ENCODE measurements at regions not wholly inside any gene's neighbourhood (a gene's known extent, or its start where the extent isn't known, plus 50 kb on each side); places are given as distances from the start of the nearest gene placed in this dataset.
"Not testable (repeated sequence)": the region's sequence is repeated elsewhere in the genome, so short reads cannot be mapped to it uniquely, and the experiment has no call there.

DNA sequence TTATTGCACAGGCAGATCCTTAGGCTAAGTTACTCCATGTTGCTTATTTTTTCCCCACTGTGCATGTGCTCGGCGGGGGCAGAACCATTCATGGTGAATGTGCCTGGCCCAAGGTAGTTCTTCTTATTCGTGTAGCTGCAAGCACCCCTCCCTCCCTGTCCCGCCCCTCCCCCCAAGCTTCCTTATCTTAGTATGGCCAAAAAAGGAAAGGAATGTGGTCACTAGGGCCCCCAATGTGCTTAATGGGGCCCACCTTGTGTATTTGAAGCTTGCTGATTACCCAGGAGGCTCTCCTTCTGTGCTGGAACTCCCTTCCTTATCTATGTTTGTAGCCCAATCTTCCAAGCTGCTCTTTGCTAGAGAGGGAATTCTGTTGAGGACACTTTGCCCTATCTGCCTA is 1259.7 kb upstream of the RAG2 start:
- no peak for DNase-seq

DNA sequence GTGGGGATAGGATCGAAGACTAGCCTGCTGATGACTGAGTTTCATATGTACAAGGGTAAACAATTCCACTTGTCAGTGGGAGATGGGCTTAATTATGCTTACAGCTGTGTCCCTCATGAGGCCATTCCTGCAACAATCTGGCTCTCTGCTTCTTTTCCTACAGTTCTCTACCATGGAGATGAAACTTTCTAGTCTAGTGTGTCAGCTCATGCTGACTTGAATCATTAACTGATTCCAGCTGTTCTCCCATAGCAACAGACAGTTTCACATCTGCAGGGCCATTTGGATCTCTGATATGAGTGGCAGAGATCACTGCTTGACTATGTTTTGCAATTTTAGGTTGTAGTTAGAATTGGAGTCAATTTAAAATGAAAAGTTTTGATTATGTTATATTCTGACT is 1251.7 kb upstream of the RAG2 start:
- peak; percentile 83 for DNase-seq

- no peak for DNase-seq
Measured at GRCh38 chr11:37843603-37844002, 1245.6 kb upstream of the RAG2 start.

DNA sequence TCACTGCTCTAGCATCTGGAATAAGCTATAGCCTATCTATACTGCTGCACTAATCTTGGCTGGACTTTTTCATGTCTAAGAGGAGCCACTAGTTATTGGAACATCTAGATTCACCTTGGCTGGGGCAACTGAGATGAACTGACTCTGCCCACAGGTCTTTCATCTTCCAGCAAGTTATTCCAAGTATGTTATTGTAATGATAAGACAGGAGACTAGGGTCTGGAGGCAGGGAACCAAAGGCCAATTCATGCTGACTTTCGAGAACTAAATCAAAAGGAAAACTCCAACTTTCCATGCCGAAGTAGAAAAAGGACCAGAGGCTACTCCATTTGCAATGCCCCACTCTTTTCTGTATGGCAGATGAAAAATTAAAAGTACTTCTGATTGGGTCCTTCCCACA is 1243.0 kb upstream of the RAG2 start:
- no peak for DNase-seq

DNA sequence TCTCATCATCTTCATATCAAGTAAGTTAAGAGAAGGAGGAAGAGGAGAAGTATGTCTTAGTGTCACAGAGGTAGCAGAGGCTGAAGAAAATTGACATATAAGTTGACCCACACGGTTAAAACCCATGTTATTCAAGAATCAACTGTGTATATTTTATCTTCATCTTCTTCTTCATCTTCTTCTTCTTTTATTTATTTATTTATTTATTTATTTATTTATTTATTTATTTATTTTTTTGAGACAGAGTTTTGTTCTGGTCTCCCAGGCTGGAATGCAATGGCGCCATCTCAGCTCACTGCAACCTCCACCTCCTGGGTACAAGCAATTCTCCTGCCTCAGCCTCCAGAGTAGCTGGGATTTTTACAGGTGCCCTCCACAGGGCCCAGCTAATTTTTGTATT is 1242.3 kb upstream of the RAG2 start:
- DNase-seq: not testable (repeated sequence)

- DNase-seq: no peak
Measured at GRCh38 chr11:37830529-37830928, 1232.5 kb upstream of the RAG2 start.

GRCh38 chr11:37817727-37818270 is 1219.8 kb upstream of the RAG2 start:
- DNase-seq: no peak

- peak; percentile 50 for DNase-seq
Measured at GRCh38 chr11:37812281-37812880, 1214.3 kb upstream of the RAG2 start.

DNA sequence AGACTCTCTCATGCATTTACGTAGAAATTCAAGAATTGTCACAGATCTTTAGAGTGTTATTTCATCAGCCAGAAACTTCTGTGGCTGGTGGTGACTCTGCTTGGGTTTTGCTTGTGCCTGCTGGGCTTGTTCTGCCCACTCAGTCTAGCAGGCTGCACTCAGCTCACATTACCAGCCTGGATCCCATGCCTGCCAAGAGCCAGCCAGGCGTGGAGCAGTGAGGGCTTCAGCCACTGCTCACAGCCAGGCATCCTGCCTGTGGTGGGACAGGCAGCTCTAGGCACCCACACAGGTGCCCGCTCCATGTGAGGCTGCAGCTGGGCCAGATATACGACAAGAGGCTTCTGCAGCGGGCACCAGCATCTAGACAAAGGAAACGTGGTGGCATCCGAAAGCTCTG is 1213.3 kb upstream of the RAG2 start:
- no peak for DNase-seq

DNA sequence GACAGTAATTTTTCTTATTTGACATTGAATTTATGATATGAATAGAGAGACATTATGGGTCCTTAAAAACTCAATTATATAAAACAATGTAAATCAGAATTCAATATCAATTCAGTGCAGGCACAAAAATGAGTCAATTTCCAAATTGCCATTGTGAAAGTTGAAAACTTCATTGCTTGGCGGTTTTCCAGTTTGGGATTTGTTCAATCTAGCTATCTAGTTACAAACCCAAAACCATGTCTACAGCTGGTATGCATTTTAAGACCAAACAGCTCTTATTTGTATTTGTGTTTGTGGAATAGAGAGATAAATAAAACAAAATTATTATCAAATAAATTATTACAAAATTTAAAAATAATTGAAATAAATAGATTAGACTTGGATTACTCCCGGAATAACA is 1206.6 kb upstream of the RAG2 start:
- no peak for DNase-seq

DNA sequence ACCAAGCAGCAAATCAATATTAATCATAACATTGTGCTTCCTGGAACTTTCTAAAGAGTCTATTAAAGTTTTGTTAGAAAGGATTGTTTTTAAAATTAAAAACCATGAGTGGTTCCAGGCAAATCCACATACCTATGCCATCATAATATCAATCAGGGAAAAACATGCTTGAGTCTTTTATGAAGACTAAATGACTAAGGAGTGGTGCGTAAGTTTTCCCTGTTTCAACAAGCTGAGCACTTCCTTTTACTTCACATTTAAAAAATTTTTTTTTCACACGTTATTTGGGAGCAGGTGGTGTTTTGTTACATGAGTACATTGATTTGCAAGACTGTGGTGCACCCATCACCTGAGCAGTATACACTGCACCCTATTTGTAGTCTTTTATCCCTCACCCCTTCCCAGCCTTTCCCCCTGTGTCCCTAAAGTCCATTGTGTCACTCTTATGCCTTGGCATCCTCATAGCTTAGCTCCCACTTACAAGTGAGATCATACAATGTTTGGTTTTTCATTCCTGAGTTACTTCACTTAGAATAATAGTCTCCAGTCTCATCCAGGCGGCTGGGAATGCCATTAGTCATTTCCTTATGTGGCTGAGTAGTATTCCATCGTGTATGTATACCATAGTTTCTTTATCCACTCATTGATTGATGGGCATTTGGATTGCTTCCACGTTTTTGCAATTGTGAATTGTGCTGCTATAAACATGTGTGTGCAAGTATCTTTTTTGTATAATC is 1190.3 kb upstream of the RAG2 start:
- DNase-seq: no peak

- DNase-seq: no peak
Measured at GRCh38 chr11:37786214-37786755, 1188.2 kb upstream of the RAG2 start.

DNA sequence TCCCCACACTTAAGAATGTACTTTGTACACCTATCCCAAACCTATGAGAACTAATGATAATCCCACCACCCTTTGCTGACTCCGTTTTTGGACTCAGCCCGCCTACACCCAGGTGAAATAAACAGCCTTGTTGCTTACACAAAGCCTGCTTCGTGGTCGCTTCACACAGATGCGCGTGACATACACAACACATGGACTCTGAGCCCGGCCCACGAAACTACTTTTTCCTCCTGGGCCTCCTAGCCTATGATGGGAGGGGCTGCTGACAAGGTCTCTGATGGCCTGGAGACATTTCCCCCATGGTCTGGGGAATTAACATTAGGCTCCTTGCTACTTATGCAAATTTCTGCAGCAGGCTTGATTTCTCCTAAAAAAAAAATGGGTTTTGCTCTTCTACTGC is 1176.4 kb upstream of the RAG2 start:
- DNase-seq: no peak

- no peak for DNase-seq
Measured at GRCh38 chr11:37770145-37770544, 1172.1 kb upstream of the RAG2 start.

GRCh38 chr11:37762079-37762478 is 1164.0 kb upstream of the RAG2 start:
- no peak for DNase-seq

DNA sequence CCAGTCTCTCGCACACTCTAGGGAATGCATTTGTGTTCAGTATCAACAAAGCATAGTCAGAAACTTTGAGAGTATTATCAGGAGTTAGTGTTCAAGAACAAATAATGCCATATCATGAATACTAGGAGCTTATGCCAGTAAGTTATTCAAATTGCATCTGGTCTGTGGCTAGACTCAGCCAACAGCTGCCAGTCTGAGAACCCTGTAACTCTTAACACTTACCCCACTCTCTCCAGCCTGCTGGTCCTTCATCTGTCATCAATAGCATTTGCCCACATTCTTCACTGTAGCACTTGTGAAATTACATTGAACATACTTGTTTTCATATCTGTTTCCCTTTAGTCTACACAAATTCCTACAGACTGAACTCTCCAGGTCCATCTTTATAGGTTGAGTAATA is 1157.5 kb upstream of the RAG2 start:
- no peak for DNase-seq

DNA sequence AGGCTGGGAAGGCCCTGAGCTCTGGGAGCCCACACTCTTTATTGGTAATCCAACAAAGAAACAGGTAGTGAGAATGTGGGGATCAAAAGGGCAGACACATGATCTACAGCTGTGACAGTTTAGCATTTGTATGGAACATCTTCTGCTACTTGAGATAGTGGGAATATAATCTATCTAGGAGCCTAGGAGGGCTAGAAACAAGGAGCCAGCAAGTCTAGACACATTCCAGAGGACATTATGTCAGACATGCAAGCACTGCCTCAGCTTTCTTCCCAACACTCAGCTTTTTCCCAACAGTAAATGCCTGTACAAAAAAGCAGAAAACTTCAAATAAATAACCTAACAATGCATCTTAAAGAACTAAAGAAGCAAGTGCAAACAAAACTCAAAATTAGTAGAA is 1150.6 kb upstream of the RAG2 start:
- no peak for DNase-seq

DNA sequence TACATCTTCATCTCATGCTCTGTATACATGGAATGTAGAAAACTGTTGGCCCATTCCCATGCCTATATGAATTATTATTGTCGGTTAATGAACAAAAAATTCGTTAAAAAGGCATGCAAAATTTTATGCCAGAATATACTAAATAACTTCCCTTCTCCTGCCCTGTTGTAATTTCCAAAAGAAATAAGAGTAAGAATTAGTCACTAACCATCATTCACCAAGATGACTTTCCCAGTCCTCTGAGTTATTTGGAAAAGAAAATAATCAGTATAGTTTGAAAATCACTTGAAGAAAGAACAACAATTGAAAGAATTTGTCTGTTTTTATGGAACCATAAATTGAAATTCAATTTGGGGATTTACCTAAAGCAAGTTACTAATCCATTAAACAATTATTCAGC is 1149.1 kb upstream of the RAG2 start:
- no peak for DNase-seq

DNA sequence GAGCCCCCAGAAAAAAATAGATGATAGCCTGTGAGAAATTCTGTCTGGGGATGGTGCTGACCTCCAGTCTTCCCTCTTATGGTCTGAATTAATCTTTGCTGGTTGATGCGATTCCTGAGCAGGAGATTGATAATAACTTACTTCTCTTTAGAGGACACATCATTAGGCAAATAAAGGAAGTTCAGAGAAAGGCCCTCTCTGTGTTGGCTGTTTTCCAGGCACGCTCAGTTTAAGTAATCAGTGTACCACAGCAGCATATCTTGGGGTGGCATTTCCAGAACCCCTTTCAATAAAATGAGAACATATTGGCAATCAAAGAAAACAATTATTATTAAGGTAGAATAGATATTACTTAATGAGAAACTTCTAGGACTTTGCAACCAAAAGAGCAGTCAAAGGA is 1129.3 kb upstream of the RAG2 start:
- DNase-seq: peak; percentile 4

DNA sequence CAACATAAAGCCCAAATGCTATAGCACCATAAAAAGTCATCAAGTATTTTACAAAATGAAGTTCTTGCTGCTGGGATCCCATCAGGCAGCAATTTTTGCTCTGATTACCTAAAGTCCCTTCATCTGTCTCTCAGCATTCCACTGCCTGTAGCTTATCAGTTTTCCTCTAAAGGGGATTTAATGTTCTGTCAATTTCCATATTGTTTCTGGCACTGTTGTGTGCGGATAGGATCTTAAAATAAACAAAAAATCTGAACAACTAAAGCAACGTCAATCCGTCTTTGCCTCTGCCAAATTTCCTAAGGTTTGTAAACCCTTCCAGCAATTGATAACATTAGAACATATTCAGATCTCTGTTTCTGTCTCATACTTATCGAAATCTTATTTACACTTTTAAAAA is 1126.3 kb upstream of the RAG2 start:
- DNase-seq: no peak

DNA sequence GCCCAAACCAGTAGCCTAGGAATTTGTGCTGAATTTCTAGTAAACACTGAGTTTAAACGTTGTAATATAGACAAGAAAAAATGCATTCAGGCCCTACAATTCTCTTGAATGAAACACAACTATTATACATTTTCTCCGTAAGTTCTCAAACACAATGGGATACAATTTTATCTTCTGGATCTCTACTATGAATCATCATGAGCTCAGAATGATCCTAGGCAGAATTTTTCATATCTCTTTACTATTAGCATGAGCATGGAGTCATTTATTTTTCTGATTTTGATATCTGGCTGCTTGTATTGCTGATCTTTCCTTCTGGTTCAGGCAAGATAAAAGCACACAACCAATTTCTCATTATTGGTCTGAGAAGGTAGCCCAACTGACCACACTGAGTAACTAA is 1123.4 kb upstream of the RAG2 start:
- DNase-seq: no peak

DNA sequence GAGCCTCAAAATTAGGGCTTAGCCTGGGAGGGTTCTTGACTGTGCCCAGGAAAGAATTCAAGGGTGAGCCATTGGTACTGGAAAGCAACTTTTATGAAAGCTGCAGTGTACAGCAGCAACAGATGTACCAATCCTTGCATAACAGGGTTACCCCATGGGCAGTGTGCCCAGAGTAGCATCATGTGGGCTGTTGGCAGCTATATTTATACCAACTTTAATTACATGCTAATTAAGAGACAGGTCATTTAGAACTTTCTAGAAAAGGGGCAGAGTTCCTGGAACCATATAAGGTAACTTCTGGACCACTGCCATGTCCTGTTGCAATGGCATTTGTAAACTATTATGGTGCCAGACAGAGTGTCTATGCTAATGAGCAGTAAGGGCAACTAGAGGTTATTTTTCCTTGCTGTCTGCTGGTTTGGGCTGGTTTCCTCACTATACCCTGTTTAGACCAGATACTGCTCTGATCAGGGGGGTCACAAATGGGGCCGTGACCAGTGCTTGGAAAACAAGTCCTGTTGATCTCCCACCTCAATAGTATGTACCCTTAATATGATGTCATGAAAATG is 1120.5 kb upstream of the RAG2 start:
- DNase-seq: peak; percentile 66

DNA sequence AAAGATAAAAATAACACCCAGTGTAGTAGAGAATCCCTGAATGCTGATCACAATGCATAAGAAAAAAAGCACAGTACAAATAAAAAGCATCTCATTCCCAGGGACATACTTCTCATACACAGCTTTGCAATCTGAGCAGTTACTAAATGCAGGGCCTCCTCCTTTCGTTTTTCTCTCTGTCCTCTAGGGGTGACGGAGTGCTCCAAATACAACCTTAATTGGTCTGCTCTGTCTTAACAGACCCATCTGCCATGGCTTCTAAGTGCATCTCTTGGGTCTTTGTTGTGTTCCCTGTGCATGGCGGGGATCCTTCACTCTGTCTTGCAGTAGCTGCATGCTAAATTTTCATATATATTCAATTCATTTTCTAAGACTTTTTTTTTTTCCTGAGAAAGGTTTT is 1114.2 kb upstream of the RAG2 start:
- peak; percentile 55 for DNase-seq

GRCh38 chr11:37710031-37710430 is 1112.0 kb upstream of the RAG2 start:
- DNase-seq: no peak
